Mucosa of descending colon (tissue), 3 donors: ENCODE measurements at regions not wholly inside any gene's neighbourhood (a gene's known extent, or its start where the extent isn't known, plus 50 kb on each side); places are given as distances from the start of the nearest gene placed in this dataset.
"Not testable (repeated sequence)": the region's sequence is repeated elsewhere in the genome, so short reads cannot be mapped to it uniquely, and the experiment has no call there.

Experiments used
- ATAC-seq: fragments of 200-7000 bp; cut with Tn5 transposase; one replicate; pipeline ENCODE4 v1.9.1; 2020; ENCODE audit warnings: mild to moderate bottlenecking, moderate library complexity
- DNase-seq, 3 donors: peaks; one replicate each; pipeline ENCODE4 v3.0.0-alpha.2; 2020
- H3K36me3 ChIP-seq: fragments of 200-600 bp; one replicate; pipeline ENCODE4 v1.8.0; 2021; ENCODE audit warnings: low read depth, mild to moderate bottlenecking
- H3K4me1 ChIP-seq: fragments of 200-600 bp; one replicate; pipeline ENCODE4 v1.8.0; 2021; ENCODE audit warnings: low read depth, mild to moderate bottlenecking
- H3K4me3 ChIP-seq: fragments of 200-600 bp; one replicate; pipeline ENCODE4 v1.8.0; 2021; ENCODE audit warnings: mild to moderate bottlenecking
- H3K9me3 ChIP-seq: fragments of 200-600 bp; one replicate; pipeline ENCODE4 v1.8.0; 2021; ENCODE audit warnings: mild to moderate bottlenecking
- CTCF ChIP-seq: fragments of 200-600 bp; IDR thresholded peaks from one replicate; pipeline ENCODE4 v1.8.0; 2022; ENCODE audit warnings: antibody characterized with exemption, mild to moderate bottlenecking
- intact Hi-C, 2 donors: fragments of 100-400 bp; cut with DNase I in 1 of 2; cut with micrococcal nuclease in 1 of 2; formaldehyde crosslinking; loops; one replicate each; pipeline versions ENCODE4 v1.11.0 to v1.11.1; 2022; cut with DNase I, micrococcal nuclease
- donor health status: DM: no; HTN: no; CAD: no; lungs with moderate emphysema.
- donor health status: DM: no; HTN: no; CAD: no.
- donor health status: DM: no; HTN: yes; CAD: no.

DNA sequence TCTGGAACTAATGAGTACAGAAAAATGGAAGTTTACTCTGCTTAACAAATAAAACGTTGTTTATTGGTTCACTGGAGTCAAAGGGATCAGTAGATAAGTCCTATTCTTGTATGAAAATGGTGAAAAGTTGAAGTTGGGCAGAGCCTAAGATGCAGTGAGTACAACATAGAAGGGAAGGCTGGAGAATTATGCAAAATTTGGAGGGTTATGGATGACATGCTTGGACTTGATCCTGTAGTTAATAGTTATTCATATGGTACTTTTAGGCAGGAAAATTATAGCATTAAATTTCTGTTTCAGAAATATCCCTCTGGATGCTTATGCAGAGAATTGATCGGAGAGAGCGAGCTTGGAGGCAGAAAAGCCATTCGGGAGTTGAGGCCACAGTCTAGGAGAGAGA lies 167.6 kb downstream of the KCNS3 start:
- no peak for DNase-seq
- Histone ChIP-seq H3K4me1 (no peaks in the 10 kb centered on the region), H3K4me3 (no peak overlapping the region), H3K9me3 (no peaks in the 10 kb centered on the region), H3K36me3 (no peaks in the 10 kb centered on the region)
- intact Hi-C loops: no loop called here
- TF ChIP-seq CTCF: no peak
- ATAC-seq: no peak

DNA sequence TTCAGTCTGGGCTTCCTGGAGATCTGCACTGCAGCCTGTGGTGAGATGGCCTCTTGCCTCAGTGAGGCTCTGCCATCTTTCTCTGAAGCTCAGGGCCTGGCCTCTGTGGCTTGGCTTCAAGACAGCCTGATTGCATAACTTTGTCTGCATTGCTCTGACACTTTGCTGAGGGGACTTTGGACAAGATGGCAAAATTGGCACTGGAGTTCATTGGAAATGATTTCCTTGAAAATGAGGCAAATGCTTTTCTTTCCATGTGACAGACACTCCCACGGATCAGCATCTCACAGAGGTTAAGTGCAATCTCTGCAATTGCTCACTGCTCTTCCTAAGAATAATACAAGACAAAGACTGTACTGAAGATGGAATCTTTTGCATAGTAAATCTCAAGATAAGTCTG lies 166.8 kb downstream of the KCNS3 start:
- H3K36me3 ChIP-seq: no peaks in the 10 kb centered on the region
- DNase-seq (no peak), ATAC-seq (no peak)
- intact Hi-C loops: no loop called here
- H3K4me3 ChIP-seq: no peak overlapping the region
- H3K9me3 ChIP-seq: no peaks in the 10 kb centered on the region
- no peaks in the 10 kb centered on the region for H3K4me1 ChIP-seq
- no peak for TF ChIP-seq CTCF

- H3K4me1 ChIP-seq, DNase-seq, intact Hi-C loops, ATAC-seq, H3K36me3 ChIP-seq, H3K4me3 ChIP-seq: not testable (repeated sequence)
- H3K9me3 ChIP-seq: peaks cover 11% of the 10 kb centered on the region
Measured at GRCh38 chr2:18017381-18017780, 138.9 kb downstream of the KCNS3 start.

DNA sequence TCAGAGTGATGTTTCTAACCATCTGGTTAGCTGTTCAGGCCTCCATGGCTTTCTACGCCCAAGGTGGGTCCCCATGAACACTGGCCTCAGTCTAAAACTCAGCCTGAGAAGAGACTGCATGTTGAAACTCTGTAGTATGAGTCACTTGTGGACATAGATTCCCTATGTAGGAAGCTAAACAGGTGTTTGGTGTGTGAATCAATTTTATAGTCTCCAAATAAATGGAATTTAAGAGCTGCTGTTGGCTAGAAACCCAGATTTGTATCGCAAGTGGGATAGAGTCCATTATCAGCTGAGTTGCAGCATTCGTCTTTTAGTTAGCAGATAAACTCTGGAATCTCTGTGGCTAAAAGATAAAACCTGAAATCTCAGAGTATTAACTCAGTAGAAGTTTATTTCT lies 131.4 kb downstream of the KCNS3 start:
- intact Hi-C loops: no loop called here
- ATAC-seq: no peak
- no peak for DNase-seq
- no peak overlapping the region for H3K4me3 ChIP-seq
- no peaks in the 10 kb centered on the region for H3K36me3 ChIP-seq
- TF ChIP-seq CTCF: no peak
- H3K4me1 ChIP-seq: no peaks in the 10 kb centered on the region
- H3K9me3 ChIP-seq: no peaks in the 10 kb centered on the region

DNA sequence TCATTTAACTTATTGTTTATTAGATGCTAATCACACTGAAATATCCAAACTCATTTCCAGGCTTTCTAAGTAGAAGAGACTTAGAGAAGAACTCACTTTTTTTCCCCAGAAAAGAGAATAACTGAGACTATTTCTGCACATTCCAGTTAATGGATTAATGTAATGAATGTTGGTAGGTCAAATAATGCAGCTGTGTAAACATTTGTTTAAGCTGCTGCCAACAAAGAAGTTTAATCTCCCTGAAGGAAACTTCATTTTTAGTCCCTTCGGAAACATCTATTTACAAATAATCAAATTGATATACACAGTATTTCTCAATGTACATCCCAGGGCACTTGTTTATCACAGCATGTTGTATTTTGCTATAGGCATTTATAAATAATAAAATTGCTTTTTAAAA lies 126.9 kb downstream of the KCNS3 start:
- DNase-seq: no peak
- Histone ChIP-seq H3K36me3 (no peaks in the 10 kb centered on the region), H3K4me1 (no peaks in the 10 kb centered on the region), H3K4me3 (no peak overlapping the region), H3K9me3 (peaks cover 4% of the 10 kb centered on the region)
- ATAC-seq: no peak
- no peak for TF ChIP-seq CTCF
- intact Hi-C loops: no loop called here

DNA sequence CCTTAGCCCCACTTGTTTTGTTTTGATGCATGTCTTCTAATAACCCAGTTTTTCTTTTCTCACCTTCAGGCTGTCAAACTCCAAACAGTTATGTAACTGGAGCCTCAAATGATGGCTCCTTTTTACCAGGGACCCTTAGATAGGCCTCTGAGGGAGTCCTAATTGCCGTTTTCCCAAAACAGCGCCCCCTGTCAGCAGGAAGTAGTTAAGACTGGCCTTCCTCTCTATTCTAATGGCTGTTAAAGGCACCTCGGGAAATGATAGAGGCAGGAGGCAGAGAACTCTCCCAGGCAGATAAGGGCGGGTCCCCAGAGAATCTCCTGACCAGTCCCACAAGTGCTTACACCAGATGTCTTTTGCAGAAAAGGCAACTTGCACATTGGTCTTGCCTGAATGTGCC lies 123.2 kb downstream of the KCNS3 start:
- no peaks in the 10 kb centered on the region for H3K4me1 ChIP-seq
- intact Hi-C loops: no loop called here
- no peaks in the 10 kb centered on the region for H3K36me3 ChIP-seq
- TF ChIP-seq CTCF: no peak
- ATAC-seq (no peak), DNase-seq (no peak)
- peaks cover 19% of the 10 kb centered on the region for H3K9me3 ChIP-seq
- H3K4me3 ChIP-seq: no peak overlapping the region
